ENCODE measurements at regions not wholly inside any gene's neighbourhood (a gene's known extent, or its start where the extent isn't known, plus 50 kb on each side); places are given as distances from the start of the nearest gene placed in this dataset.

DNA sequence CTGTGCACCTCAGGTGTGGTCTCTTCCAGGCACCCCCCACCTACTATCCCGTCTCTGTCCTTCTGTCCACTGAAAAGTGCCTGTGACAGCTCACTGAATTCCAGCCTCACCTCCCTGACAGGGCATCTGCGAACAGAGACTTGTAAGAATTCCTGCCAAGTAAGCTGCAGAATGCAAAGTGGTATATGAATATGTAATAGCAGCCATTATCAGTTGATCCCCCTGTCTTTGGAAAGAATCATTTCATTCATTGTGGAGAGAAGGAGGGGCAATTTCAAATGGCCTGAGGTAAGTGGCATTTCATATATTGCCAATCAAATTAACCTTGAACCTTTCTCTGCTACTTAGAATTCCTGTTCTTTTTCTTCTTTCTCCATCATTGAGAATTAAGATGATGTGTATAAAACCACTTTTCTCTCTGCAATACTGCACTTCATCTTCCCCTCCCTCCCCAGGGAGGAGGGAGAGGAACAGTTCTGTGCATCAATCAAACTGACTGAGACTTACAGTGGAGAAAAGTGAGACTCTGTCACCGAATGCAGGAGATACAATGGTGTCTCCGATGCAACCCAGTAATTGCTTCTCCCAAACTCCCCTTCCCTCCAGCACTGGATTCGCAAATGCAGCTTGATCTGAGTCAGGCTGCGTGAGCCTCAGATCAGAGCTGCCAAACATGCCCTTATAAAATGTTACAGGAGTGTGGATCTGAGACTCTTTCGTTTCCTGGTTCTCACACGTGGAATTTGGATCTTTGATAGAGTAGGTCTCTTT, 91.7 kb downstream of the SLC10A2 start:
- DNase-seq (ENCODE audit: low read depth): no peak
- TF ChIP-seq, protein P1, sequence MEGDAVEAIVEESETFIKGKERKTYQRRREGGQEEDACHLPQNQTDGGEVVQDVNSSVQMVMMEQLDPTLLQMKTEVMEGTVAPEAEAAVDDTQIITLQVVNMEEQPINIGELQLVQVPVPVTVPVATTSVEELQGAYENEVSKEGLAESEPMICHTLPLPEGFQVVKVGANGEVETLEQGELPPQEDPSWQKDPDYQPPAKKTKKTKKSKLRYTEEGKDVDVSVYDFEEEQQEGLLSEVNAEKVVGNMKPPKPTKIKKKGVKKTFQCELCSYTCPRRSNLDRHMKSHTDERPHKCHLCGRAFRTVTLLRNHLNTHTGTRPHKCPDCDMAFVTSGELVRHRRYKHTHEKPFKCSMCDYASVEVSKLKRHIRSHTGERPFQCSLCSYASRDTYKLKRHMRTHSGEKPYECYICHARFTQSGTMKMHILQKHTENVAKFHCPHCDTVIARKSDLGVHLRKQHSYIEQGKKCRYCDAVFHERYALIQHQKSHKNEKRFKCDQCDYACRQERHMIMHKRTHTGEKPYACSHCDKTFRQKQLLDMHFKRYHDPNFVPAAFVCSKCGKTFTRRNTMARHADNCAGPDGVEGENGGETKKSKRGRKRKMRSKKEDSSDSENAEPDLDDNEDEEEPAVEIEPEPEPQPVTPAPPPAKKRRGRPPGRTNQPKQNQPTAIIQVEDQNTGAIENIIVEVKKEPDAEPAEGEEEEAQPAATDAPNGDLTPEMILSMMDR (IDR thresholded peaks at IDR 0.05; ENCODE audit: insufficient read depth, low read length): no peak

GRCh38 chr13:102972191-102972590, 94.0 kb downstream of the SLC10A2 start:
- no peak for DNase-seq (ENCODE audit: low read depth)
- H3K4me3 ChIP-seq (ENCODE audit: low read depth, low read length): no peak overlapping the region
- TF ChIP-seq, protein P1 (IDR thresholded peaks at IDR 0.05; ENCODE audit: insufficient read depth, low read length): no peak

More for the DNA sequence above, 91.7 kb downstream of the SLC10A2 start:
- no peak overlapping the region for H3K4me3 ChIP-seq (ENCODE audit: low read depth, low read length)

GRCh38 chr13:102970542-102970941, 95.7 kb downstream of the SLC10A2 start:
- no peak overlapping the region for H3K4me3 ChIP-seq (ENCODE audit: low read depth, low read length)
- TF ChIP-seq, protein P1 (IDR thresholded peaks at IDR 0.05; ENCODE audit: insufficient read depth, low read length): no peak
- DNase-seq (ENCODE audit: low read depth): no peak

DNA sequence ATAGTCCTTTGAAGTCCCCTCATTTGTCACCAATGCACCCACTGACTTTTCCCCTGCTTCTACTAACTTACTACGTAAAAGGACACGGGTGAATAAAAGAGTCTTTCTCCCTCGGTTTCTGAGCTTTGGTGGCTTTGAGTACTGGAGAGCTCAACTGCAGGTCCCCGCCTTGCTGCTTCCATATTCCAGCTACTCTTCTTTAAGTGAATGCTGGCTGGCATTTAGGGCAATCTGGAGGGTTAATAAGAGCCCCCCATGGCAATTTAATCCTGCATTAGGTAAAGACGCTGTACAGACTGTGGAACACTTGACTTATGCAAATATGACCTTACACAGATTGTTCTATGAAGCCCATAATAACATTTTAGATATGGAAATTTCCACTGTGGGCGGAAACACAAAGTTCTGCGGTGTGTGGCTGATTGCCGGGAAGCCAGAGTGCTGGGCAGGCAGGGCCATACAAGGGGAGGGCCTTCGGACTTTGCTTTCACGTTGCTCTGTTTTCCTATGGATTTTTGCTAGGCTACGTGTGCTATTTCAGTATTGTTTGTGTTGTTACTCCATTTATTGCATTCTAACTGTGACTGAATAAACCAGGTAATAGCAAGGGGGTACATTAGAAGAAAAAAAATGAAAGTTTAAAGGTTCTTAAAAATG, 97.5 kb downstream of the SLC10A2 start:
- TF ChIP-seq, protein P1 (IDR thresholded peaks at IDR 0.05; ENCODE audit: insufficient read depth, low read length): no peak
- DNase-seq (ENCODE audit: low read depth): no peak
- H3K4me3 ChIP-seq (ENCODE audit: low read depth, low read length): no peak overlapping the region

GRCh38 chr13:102965802-102966201, 100.4 kb downstream of the SLC10A2 start:
- no peak for DNase-seq (ENCODE audit: low read depth)
- TF ChIP-seq, protein P1 (IDR thresholded peaks at IDR 0.05; ENCODE audit: insufficient read depth, low read length): no peak
- H3K4me3 ChIP-seq (ENCODE audit: low read depth, low read length): no peak overlapping the region

GRCh38 chr13:102962430-102962829, 103.8 kb downstream of the SLC10A2 start:
- H3K4me3 ChIP-seq (ENCODE audit: low read depth, low read length): no peak overlapping the region
- DNase-seq (ENCODE audit: low read depth): no peak
- TF ChIP-seq, protein P1 (IDR thresholded peaks at IDR 0.05; ENCODE audit: insufficient read depth, low read length): no peak

Measured in fibroblast of the aortic adventitia (primary cell).